GM13976 (cell line): ENCODE measurements at regions not wholly inside any gene's neighbourhood (a gene's known extent, or its start where the extent isn't known, plus 50 kb on each side); places are given as distances from the start of the nearest gene placed in this dataset.

Source experiments
- DNase-seq: peaks from one replicate; pipeline ENCODE4 v3.0.0; 2012; ENCODE audit warnings: low spot score
- CTCF ChIP-seq: IDR thresholded peaks from 2 replicates; pipeline ENCODE4 v1.5.1; 2012; ENCODE audit warnings: borderline replicate concordance, mild to moderate bottlenecking; ENCODE audit not compliant: insufficient read depth; ENCODE audit errors: extremely low read depth, missing control alignments, control extremely low read depth
- in situ Hi-C: fragments of 300-500 bp; cut with MboI; formaldehyde crosslinking; loops from one replicate; pipeline ENCODE4 v1.12.0; 2022; ENCODE audit warnings: low sequenced_read_pairs, mixed read lengths, inconsistent platforms; ENCODE audit not compliant: unreplicated experiment

DNA sequence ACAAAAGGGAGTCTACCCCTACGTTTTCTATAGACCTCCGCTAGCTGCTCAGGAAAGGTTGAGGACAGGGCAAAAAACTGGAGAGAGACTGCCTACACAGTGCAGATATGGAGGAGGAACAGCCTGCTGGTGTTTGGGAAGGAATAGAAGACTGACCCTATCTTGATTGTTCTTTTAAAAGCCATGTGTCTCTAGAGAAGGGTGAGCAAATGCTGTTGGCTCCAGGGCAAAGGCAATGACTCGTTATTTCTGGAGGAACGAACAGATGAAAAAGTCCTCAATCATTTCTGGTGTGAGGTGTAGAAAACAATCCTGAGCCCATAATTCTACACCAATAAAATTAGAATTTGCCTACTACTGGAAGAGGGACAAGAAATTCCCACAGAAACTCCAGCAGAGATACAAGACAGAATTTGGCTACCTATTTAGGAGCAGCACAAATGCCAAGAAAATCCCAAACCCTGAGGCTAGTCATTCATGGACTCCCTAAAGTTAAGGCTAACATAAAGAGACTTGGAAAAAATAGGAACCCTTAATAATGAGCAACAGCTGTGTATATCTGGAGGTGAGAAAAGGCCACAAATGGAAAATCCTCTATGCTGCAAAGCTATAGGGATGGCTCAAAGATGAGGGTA is 1206.3 kb upstream of the CNTN5 start:
- DNase-seq = no peak
- no peak for TF ChIP-seq CTCF
- in situ Hi-C loops = no loop called here

GRCh38 chr11:97815667-97816066 is 1205.1 kb upstream of the CNTN5 start:
- no peak for DNase-seq
- TF ChIP-seq CTCF = no peak
- in situ Hi-C loops = no loop called here

DNA sequence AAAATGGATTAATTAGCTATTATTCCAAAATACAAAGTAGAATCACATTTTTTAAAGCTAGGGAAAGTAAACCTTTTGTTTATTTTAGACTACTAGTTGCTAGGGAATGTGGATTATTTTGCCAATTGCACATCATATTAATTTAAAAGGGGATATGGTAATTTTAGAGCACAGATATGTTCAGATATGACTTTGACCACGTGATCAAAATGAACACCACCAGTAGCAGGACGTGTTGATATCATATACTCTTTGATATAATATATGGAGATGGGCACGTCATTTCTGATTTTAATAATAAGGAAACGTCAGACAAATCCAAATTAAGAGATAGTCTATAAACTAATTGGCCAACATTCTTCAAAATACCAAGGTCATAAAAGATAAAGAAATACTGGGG is 1188.3 kb upstream of the CNTN5 start:
- in situ Hi-C loops = no loop called here
- no peak for DNase-seq
- TF ChIP-seq CTCF = no peak

GRCh38 chr11:97833412-97833811 is 1187.3 kb upstream of the CNTN5 start:
- DNase-seq = no peak
- in situ Hi-C loops = no loop called here
- TF ChIP-seq CTCF = no peak

DNA sequence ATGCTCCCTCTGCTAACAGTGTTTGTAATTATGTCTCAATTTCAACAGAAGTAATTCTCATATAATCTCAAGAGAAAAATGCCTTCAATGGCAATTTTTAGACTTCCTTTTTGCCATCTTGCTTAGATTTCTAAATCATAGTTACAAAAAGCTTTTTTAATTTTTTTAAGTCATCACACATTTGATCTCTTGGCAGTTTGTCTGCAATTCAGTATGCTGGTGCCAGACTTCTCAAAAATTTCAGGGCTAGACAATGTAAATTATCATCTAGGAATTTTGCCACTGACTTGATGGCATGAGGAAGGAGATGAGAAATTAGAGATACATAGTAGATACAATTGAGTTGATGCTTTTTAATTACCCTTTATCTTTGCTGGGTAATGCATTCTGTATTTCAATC is 1176.7 kb upstream of the CNTN5 start:
- DNase-seq = no peak
- in situ Hi-C loops = no loop called here
- no peak for TF ChIP-seq CTCF

GRCh38 chr11:97847730-97848129 is 1173.0 kb upstream of the CNTN5 start:
- in situ Hi-C loops = no loop called here
- no peak for DNase-seq
- TF ChIP-seq CTCF = no peak
